ENCODE measurements at regions not wholly inside any gene's neighbourhood (a gene's known extent, or its start where the extent isn't known, plus 50 kb on each side); places are given as distances from the start of the nearest gene placed in this dataset.

- no peak for DNase-seq (ENCODE audit: low read depth)
- peak; percentile 37 for TF ChIP-seq CTCF (IDR thresholded peaks at IDR 0.05; ENCODE audit: control insufficient read depth, insufficient read depth, low read depth, low read length, missing control alignments)
- H3K4me3 ChIP-seq (ENCODE audit: control insufficient read depth, low read depth, low read length) = no peak overlapping the region
Observed at GRCh38 chr10:86592413-86592812, 61.9 kb upstream of the OPN4 start.

GRCh38 chr10:86594535-86594934 is 59.8 kb upstream of the OPN4 start:
- no peak overlapping the region for H3K4me3 ChIP-seq (ENCODE audit: control insufficient read depth, low read depth, low read length)
- no peak for DNase-seq (ENCODE audit: low read depth)
- no peak for TF ChIP-seq CTCF (IDR thresholded peaks at IDR 0.05; ENCODE audit: control insufficient read depth, insufficient read depth, low read depth, low read length, missing control alignments)

GRCh38 chr10:86595496-86595895 is 58.9 kb upstream of the OPN4 start:
- H3K4me3 ChIP-seq (ENCODE audit: control insufficient read depth, low read depth, low read length) = no peak overlapping the region
- no peak for TF ChIP-seq CTCF (IDR thresholded peaks at IDR 0.05; ENCODE audit: control insufficient read depth, insufficient read depth, low read depth, low read length, missing control alignments)
- no peak for DNase-seq (ENCODE audit: low read depth)

GRCh38 chr10:86596266-86596665 is 58.1 kb upstream of the OPN4 start:
- no peak overlapping the region for H3K4me3 ChIP-seq (ENCODE audit: control insufficient read depth, low read depth, low read length)
- no peak for DNase-seq (ENCODE audit: low read depth)
- TF ChIP-seq CTCF (IDR thresholded peaks at IDR 0.05; ENCODE audit: control insufficient read depth, insufficient read depth, low read depth, low read length, missing control alignments) = no peak

- H3K4me3 ChIP-seq (ENCODE audit: control insufficient read depth, low read depth, low read length) = no peak overlapping the region
- DNase-seq (ENCODE audit: low read depth) = no peak
- TF ChIP-seq CTCF (IDR thresholded peaks at IDR 0.05; ENCODE audit: control insufficient read depth, insufficient read depth, low read depth, low read length, missing control alignments) = no peak
Observed at GRCh38 chr10:86597306-86597705, 57.0 kb upstream of the OPN4 start.

- no peak overlapping the region for H3K4me3 ChIP-seq (ENCODE audit: control insufficient read depth, low read depth, low read length)
- no peak for DNase-seq (ENCODE audit: low read depth)
- TF ChIP-seq CTCF (IDR thresholded peaks at IDR 0.05; ENCODE audit: control insufficient read depth, insufficient read depth, low read depth, low read length, missing control alignments) = no peak
Observed at GRCh38 chr10:86598151-86598550, 56.2 kb upstream of the OPN4 start.

GRCh38 chr10:86599041-86599440 is 55.3 kb upstream of the OPN4 start:
- no peak for TF ChIP-seq CTCF (IDR thresholded peaks at IDR 0.05; ENCODE audit: control insufficient read depth, insufficient read depth, low read depth, low read length, missing control alignments)
- DNase-seq (ENCODE audit: low read depth) = no peak

More at GRCh38 chr10:86599041-86599440, 55.3 kb upstream of the OPN4 start:
- H3K4me3 ChIP-seq (ENCODE audit: control insufficient read depth, low read depth, low read length) = no peak overlapping the region
